SK-N-SH (cell line): ENCODE measurements at regions not wholly inside any gene's neighbourhood (a gene's known extent, or its start where the extent isn't known, plus 50 kb on each side); places are given as distances from the start of the nearest gene placed in this dataset.

Source experiments
- CTCF ChIA-PET: fragments of 300-600, 350-600 bp; formaldehyde crosslinking; extraction: SDS; loops from one replicate; lab custom pipeline; 2021; lab: Yijun Ruan, JAX
- POLR2A ChIA-PET: fragments of 350-600 bp; sonication (Branson Sonifier 250); formaldehyde crosslinking; extraction: SDS; loops from one replicate; lab custom pipeline; 2020; ENCODE audit warnings: antibody characterized with exemption, inconsistent platforms; lab: Yijun Ruan, JAX
- DNase-seq: peaks from one replicate; pipeline ENCODE4 v3.0.0; 2012
- H2AFZ ChIP-seq: fragments of 200-600 bp; sonication (generic); 2 replicates; pipeline ENCODE4 v1.8.1; 2016; ENCODE audit warnings: antibody characterized with exemption, mild to moderate bottlenecking, low read depth
- H3F3A ChIP-seq: fragments of 200-600 bp; sonication (generic); replicated peaks from 2 replicates; pipeline ENCODE3; 2016; ENCODE audit warnings: antibody characterized with exemption, mild to moderate bottlenecking; ENCODE audit not compliant: insufficient read depth
- H3K27ac ChIP-seq, 2 experiments: fragments of 200-500 bp in 1 of 2; fragments of 200-600 bp in 1 of 2; sonication (Bioruptor generic) in 1 of 2; sonication (generic), shearing (Covaris generic) in 1 of 2; 2 replicates each; pipeline versions ENCODE4 v1.5.1 to v1.6.1; 2014 to 2016; ENCODE audit warnings: low read depth in 2 of 2, inconsistent platforms in 1 of 2, low read length in 1 of 2, mild to moderate bottlenecking in 1 of 2, mixed read lengths in 1 of 2
- H3K27me3 ChIP-seq: fragments of 200-600 bp; sonication (generic), shearing (Covaris generic); 2 replicates; pipeline ENCODE4 v1.6.1; 2016; ENCODE audit warnings: mixed run types; ENCODE audit not compliant: insufficient read depth
- H3K36me3 ChIP-seq, 2 experiments: fragments of 200-500 bp in 1 of 2; fragments of 200-600 bp in 1 of 2; sonication (Bioruptor generic) in 1 of 2; sonication (generic) in 1 of 2; replicated peaks in 1 of 2; 2 replicates each; pipeline versions ENCODE3 to v1.5.1; 2014 to 2016; ENCODE audit warnings: low read length in 1 of 2, mild to moderate bottlenecking in 1 of 2; ENCODE audit not compliant: insufficient read depth in 2 of 2, control insufficient read depth in 1 of 2
- H3K4me1 ChIP-seq, 2 experiments: fragments of 200-500 bp in 1 of 2; fragments of 200-600 bp in 1 of 2; sonication (Bioruptor generic) in 1 of 2; sonication (generic), shearing (Covaris generic) in 1 of 2; 2 replicates each; pipeline versions ENCODE4 v1.5.1 to v1.6.1; 2014 to 2016; ENCODE audit warnings: low read depth in 1 of 2, low read length in 1 of 2, mixed run types in 1 of 2; ENCODE audit not compliant: insufficient read depth in 2 of 2, control insufficient read depth in 1 of 2
- H3K4me2 ChIP-seq: fragments of 200-600 bp; sonication (generic), shearing (Covaris generic); 2 replicates; pipeline ENCODE4 v1.6.1; 2017; ENCODE audit warnings: mixed run types
- H3K4me3 ChIP-seq, 2 experiments: fragments of 200-500 bp in 1 of 2; fragments of 200-600 bp in 1 of 2; sonication (Bioruptor generic) in 1 of 2; sonication (generic), shearing (Covaris generic) in 1 of 2; 2 replicates each; pipeline versions ENCODE4 v1.5.1 to v1.8.1; 2014 to 2016; ENCODE audit warnings: low read depth in 2 of 2, inconsistent platforms in 1 of 2, low read length in 1 of 2, mild to moderate bottlenecking in 1 of 2, mixed read lengths in 1 of 2, moderate library complexity in 1 of 2
- H3K79me2 ChIP-seq: fragments of 200-600 bp; sonication (generic); 2 replicates; pipeline ENCODE4 v1.8.1; 2017; ENCODE audit warnings: mild to moderate bottlenecking; ENCODE audit not compliant: insufficient read depth
- H3K9ac ChIP-seq: fragments of 200-600 bp; sonication (generic); 2 replicates; pipeline ENCODE4 v1.6.1; 2017; ENCODE audit warnings: mixed run types
- H3K9me2 ChIP-seq: fragments of 200-600 bp; sonication (generic); 2 replicates; pipeline ENCODE4 v1.6.1; 2017; ENCODE audit warnings: mixed run types
- H3K9me3 ChIP-seq: fragments of 200-600 bp; sonication (generic); 2 replicates; pipeline ENCODE4 v1.6.1; 2017; ENCODE audit warnings: mixed run types, mild to moderate bottlenecking, moderate library complexity
- H4K20me1 ChIP-seq: fragments of 200-600 bp; sonication (generic); 2 replicates; pipeline ENCODE4 v1.6.1; 2017; ENCODE audit warnings: mild to moderate bottlenecking, mixed run types; ENCODE audit not compliant: insufficient read depth
- CHD2 ChIP-seq: fragments of 150-350 bp; IDR thresholded peaks from 2 replicates; pipeline ENCODE4 v1.6.1; 2018; ENCODE audit warnings: low read length; ENCODE audit not compliant: partially characterized antibody
- ELF1 ChIP-seq: IDR thresholded peaks from 2 replicates; pipeline ENCODE4 v1.4.0; 2012
- GATA2 ChIP-seq: sonication (generic); formaldehyde crosslinking; IDR thresholded peaks from 2 replicates; pipeline ENCODE4 v1.5.0; 2020; ENCODE audit warnings: mild to moderate bottlenecking, missing genetic modification reagents
- MAX ChIP-seq: IDR thresholded peaks from 2 replicates; pipeline ENCODE4 v1.4.0; 2012; ENCODE audit warnings: low read depth
- NRF1 ChIP-seq: IDR thresholded peaks from 2 replicates; pipeline ENCODE4 v1.6.1; 2012; ENCODE audit warnings: low read depth, mild to moderate bottlenecking, low read length
- RCOR1 ChIP-seq: fragments of 150-350 bp; IDR thresholded peaks from 2 replicates; pipeline ENCODE4 v1.6.1; 2017; ENCODE audit warnings: antibody characterized with exemption, low read length
- REST ChIP-seq: IDR thresholded peaks from 2 replicates; pipeline ENCODE4 v1.6.1; 2012; ENCODE audit warnings: mild to moderate bottlenecking, low read depth, low read length, moderate library complexity
- USF1 ChIP-seq: IDR thresholded peaks from 2 replicates; pipeline ENCODE4 v1.4.0; 2012; ENCODE audit warnings: low read depth, borderline replicate concordance
- YY1 ChIP-seq: IDR thresholded peaks from 2 replicates; pipeline ENCODE4 v1.4.0; 2012; ENCODE audit warnings: low read depth, mild to moderate bottlenecking
- WGBS: methylation state at CpG from one replicate; pipeline ENCODE4 v1.1.6; 2017; ENCODE audit warnings: low lambda C conversion rate; 5-methylcytosine and 5-hydroxymethylcytosine counted together

GRCh38 chr1:60245324-60245723 is 171.8 kb upstream of the C1orf87 start (continued):
- no peak for TF ChIP-seq REST

- TF ChIP-seq NRF1 (no peak), MAX (no peak)
- CTCF ChIA-PET: interaction anchor here (0.7 to 1.3 kb wide), 2 partner anchors 10 to 36 kb away, joined by 3 read pairs; no protein-coding TSS in a partner anchor
- no peak overlapping the region for H3K9ac ChIP-seq
Observed at GRCh38 chr1:60244906-60245305, 171.3 kb upstream of the C1orf87 start.

GRCh38 chr1:60235275-60235674 is 161.7 kb upstream of the C1orf87 start:
- ChIA-PET CTCF (interaction anchor here (0.8 to 0.9 kb wide), 2 partner anchors 9 to 74 kb away, joined by 3 read pairs; no protein-coding TSS in a partner anchor), POLR2A (interaction anchor here (1.1 kb wide), 1 partner anchor 12 kb away, joined by 3 read pairs; no protein-coding TSS in a partner anchor)
- no peaks in the 10 kb centered on the region for H3K27me3 ChIP-seq
- H3K4me1 ChIP-seq: peaks cover 0 to 12% of the 10 kb centered on the region in 2 experiments; a peak in 2 of 4 replicates
- 59% methylated on average over 2 of the region's 2 CpGs for WGBS
- H3K9ac ChIP-seq: no peak overlapping the region
- no peak overlapping the region for H3K4me2 ChIP-seq
- no peak overlapping the region for H3K27ac ChIP-seq
- no peaks in the 10 kb centered on the region for H3K9me2 ChIP-seq
- H3K36me3 ChIP-seq: no peaks in the 10 kb centered on the region
- no peaks in the 10 kb centered on the region for H3K79me2 ChIP-seq
- H2AFZ ChIP-seq: no peak overlapping the region
- no peak for TF ChIP-seq ELF1
- no peak for TF ChIP-seq USF1
- no peak for TF ChIP-seq CHD2
- TF ChIP-seq YY1: no peak
- no peak for TF ChIP-seq GATA2 (CRISPR knock-in tag)
- TF ChIP-seq RCOR1: no peak
- H4K20me1 ChIP-seq: no peaks in the 10 kb centered on the region
- H3F3A ChIP-seq: no peaks in the 10 kb centered on the region
- DNase-seq: no peak
- H3K4me3 ChIP-seq: no peak overlapping the region
- H3K9me3 ChIP-seq: no peaks in the 10 kb centered on the region

More at GRCh38 chr1:60244906-60245305, 171.3 kb upstream of the C1orf87 start:
- no peaks in the 10 kb centered on the region for H3K79me2 ChIP-seq
- no peak overlapping the region for H3K4me2 ChIP-seq
- no peaks in the 10 kb centered on the region for H3F3A ChIP-seq
- no peaks in the 10 kb centered on the region for H3K27me3 ChIP-seq
- no peak overlapping the region for H3K4me3 ChIP-seq
- H2AFZ ChIP-seq: no peak overlapping the region
- DNase-seq: no peak
- no peaks in the 10 kb centered on the region for H3K9me3 ChIP-seq
- H4K20me1 ChIP-seq: no peaks in the 10 kb centered on the region
- no peak overlapping the region for H3K27ac ChIP-seq
- POLR2A ChIA-PET: no interaction called here
- H3K9me2 ChIP-seq: no peaks in the 10 kb centered on the region
- H3K4me1 ChIP-seq: no peaks in the 10 kb centered on the region
- H3K36me3 ChIP-seq: no peaks in the 10 kb centered on the region
